Fibroblast of lung (primary cell): ENCODE measurements at regions not wholly inside any gene's neighbourhood (a gene's known extent, or its start where the extent isn't known, plus 50 kb on each side); places are given as distances from the start of the nearest gene placed in this dataset.

Source experiments
- CTCF ChIP-seq, 2 donors: IDR thresholded peaks in 1 of 2; conservative IDR thresholded peaks in 1 of 2; 1 replicate in 1 of 2; 2 replicates in 1 of 2; pipeline ENCODE4 v1.5.1; 2011 to 2012; ENCODE audit warnings: low read length in 2 of 2, control low read depth in 1 of 2, inconsistent platforms in 1 of 2, low read depth in 1 of 2, mild to moderate bottlenecking in 1 of 2
- EZH2 ChIP-seq: IDR thresholded peaks from 2 replicates; pipeline ENCODE4 v1.5.1; 2012; ENCODE audit warnings: low read length, control low read depth, mild to moderate bottlenecking; ENCODE audit errors: missing control alignments

DNA sequence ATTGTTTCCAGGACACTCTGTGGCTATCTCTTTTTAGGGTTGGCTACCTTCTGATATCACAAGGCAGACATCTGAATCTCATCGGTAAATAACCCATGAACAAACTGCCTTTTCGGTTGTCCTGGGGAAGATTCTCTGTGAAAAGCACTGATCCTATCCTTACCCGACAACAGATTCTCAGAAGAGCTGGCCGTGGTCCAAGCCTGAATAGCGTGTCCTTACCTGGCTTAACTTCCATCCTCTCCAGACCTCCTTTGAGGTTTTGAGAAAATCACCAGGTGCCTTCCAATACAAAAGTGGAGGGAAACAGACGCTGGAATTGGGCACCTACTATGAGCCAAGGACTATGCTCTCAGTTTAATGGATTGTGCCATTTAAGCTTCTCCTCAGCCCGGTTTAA, 87.4 kb upstream of the ARHGEF3 start:
- TF ChIP-seq CTCF (conservative IDR thresholded peaks at IDR 0.05 in 1 of 2, IDR thresholded peaks at IDR 0.05 in 1 of 2; ENCODE audit: low read depth in 1 of 2, low read length in 2 of 2) = no peak
- TF ChIP-seq EZH2 = no peak
